Ramos (cell line): ENCODE measurements at regions not wholly inside any gene's neighbourhood (a gene's known extent, or its start where the extent isn't known, plus 50 kb on each side); places are given as distances from the start of the nearest gene placed in this dataset.
"Not testable (repeated sequence)": the region's sequence is repeated elsewhere in the genome, so short reads cannot be mapped to it uniquely, and the experiment has no call there.

Experiments
- in situ Hi-C: fragments of 300-500 bp; cut with MboI; formaldehyde crosslinking; loops from one replicate; pipeline ENCODE4 v1.14.3; 2022; ENCODE audit warnings: low sequenced_read_pairs; ENCODE audit not compliant: unreplicated experiment

DNA sequence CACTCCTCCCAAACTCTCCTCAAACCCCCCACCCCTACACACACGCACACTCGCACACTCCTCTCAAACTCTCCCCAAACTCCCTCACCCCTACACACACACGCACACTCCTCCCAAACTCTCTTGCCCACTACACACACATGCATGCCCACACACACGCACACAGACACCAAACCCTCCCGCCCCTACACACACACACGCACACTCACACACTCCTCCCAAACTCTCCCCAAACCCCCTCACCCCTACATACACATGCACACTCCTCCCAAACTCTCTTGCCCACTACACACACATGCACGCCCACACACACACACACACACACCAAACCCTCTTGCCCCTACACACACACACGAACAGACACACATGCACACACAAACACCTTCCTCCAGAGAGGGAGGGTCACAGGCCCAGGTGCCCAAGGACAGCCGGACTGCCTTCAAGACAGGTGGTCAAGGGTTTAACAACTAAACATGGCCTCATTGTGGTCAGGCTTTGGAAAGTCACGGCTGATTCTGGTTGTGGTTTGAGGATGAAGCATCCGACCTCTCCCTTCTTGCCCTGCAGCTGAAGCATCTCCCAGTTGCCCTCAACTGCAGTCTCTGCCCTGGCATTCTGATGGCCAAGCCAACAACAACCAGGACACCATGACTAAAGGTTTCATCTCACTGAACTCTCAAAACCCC, 72.3 kb upstream of the SNTG2 start:
- in situ Hi-C loops = no loop called here

DNA sequence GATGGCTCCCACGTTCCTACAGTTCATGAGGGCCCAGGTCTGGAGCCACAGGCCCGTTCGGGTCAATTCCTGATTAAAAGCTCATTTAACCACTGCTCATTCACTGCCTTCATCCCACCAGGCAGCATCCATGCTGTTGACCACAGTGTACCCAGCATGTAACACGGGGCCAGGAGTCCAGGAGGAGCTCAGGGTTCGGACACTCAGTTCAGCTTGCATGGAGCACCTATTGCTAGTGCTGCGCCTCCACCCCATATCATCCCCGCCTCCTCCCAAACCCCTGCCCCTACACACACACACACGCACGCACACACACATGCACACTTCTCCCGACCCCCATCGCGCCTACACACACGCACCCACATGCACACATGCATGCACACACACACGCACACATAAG, 72.9 kb upstream of the SNTG2 start:
- in situ Hi-C loops = no loop called here

DNA sequence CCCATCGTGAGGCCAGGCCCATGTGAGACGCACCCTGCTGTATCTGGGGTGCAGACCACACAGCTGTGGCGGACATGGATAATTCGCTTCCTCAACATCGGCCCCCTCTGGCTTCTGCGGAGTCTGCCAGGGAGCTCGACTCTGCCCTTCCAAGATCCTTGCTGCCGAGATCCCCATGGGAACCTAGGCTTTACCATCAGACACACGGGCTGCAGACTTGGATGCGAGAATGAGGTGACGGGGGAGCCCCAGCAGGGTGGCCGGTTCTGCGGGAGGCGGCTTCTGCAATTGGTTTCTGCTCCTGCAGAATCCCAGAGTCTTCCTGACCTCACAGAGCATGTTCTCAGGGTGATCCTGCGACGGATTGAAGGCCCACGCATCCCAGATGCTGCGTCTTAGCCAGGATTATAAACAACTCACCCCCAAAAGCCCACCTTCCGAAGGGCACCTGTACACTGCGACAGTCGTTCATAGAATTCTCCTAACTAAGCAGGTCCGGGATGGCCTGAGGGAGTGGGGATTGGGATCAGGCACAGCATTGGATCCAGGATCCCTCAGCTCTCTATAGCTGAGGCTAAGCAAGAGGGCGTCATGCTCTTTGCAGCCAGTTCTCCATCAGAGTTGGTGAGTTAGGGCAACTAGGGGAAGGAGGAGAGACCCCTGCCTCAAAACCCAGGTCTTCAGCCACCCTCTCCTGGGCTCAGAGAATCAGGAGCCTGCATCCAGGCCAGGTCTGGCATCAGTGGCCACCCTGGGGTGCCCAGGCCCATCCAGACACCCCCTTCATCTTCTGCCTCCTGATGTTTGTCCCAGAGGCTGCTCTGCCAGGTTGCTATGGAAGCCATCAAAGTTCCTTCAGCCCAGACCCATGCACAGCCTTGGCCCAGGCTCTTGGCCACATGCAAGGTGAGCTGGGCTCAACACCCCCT, 74.7 kb upstream of the SNTG2 start:
- in situ Hi-C loops = no loop called here

DNA sequence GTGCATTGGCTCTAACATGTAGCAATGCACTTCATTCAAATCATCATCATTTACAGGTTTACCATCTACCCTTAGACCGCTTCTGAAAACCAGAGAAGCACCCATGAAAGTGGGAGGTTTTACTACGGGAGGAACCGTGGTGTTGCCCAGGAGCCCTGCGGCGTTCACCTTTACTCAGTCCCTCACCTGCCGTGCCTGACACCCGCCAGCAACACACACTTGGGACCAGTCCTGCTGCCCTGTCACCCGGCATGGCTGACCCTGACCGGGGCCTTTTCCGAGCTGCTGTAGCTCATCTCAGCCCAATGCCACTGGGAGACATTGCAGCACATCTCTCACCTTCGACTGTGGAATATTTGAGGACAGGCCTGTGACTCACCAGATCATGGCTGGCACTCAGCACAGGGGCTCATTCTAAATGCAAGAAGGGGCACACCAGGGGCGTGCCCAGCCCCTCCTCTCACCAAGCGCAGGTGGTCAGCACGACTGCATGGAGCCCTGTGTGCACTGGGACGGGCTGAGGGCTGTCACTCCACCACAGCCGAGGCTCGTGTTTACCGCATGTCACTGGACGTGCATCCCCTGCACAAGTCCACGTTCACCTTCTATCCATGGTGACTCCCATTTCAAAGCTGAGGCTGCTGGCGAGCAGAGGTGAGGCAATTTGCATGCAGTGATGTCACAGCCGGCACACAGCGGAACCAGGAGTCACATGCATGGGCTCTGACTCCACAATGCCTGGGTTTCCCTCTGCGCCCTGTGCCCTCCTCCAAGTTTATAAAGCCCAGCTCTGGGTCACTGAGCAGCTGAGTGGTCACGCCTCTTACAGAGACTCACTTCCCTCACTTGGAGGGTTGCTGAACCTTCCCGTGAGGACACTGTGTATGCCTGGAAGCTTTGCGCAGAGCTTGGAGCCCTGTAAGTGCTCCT, 76.7 kb upstream of the SNTG2 start:
- in situ Hi-C loops = no loop called here

DNA sequence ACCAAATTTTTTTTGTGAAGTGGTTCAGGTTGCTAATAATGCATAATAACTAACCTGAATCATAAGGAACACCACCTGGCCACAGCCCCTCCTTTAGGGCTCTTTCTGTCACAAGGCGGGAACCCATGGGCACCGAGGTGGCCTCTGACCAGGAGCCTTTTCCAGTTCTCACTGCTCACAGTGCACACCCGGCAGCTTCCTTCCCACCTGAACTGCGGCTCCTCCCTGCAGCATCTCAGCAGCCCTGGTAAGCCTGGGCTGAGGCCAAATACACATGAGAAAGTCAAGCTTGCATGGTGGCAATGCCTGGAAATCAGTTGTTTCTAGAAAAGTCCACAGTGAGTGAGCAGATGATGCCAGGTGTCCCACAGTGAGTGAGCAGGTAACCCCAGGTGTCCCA, 77.6 kb upstream of the SNTG2 start:
- in situ Hi-C loops = no loop called here

DNA sequence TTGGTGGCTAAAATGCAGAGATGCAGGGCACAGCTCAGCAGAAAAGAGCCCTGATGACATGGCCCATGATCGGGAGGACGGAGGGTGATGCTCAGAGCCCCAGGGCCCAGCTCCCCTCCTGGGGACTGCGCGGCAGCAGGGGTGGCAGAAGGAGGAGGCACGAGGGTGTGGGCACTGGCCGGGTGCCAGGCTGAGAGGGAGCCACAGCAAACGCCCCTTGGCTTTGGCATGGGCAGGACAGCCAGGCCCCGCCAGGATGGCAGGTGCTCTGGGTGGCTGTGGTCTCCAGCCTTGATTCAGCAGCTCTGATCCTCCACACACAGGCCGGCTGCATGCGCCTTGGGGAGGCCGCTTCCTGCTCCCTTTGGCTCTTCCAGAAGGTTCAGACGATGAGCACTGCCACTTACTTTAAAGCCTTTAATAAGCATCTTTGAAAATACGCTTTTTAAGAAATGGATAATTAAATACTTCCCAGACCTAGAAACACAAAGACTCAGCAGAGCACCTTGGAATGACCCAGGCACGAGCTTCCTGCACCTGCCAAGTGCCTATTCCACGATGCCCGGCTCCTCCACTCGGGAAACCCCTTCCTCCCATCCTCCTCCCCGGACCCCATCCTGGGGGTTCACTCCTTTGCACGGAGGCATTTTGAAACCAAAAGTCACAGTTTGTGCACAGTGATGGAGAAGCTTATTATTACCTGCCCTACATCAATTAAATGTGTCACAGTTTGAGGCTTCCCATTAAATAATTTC, 78.5 kb upstream of the SNTG2 start:
- in situ Hi-C loops = no loop called here

DNA sequence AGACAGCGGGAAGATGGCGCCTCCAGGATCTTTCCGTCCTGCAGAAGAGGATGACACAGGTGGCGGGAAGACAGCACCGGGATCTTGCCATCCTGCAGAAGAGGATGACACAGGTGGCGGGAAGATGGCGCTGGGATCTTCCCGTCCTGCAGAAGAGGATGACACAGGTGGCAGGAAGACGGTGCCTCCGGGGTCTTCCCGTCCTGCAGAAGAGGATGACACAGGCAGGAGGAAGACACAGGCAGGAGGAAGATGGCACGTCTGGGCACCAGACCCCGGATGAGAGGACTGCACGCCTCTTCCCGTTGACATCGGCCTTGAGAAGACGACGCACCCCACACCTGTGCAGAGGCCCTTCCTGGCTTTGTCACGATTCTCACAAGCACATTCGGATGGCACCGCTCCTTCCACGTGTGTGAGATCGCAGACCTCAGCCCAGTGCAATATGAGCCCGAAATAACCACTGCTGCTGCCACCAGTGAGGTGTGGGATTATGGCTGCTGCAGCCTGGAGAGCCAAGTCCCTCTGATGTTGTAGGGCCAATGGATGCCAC, 79.4 kb upstream of the SNTG2 start:
- in situ Hi-C loops = no loop called here

DNA sequence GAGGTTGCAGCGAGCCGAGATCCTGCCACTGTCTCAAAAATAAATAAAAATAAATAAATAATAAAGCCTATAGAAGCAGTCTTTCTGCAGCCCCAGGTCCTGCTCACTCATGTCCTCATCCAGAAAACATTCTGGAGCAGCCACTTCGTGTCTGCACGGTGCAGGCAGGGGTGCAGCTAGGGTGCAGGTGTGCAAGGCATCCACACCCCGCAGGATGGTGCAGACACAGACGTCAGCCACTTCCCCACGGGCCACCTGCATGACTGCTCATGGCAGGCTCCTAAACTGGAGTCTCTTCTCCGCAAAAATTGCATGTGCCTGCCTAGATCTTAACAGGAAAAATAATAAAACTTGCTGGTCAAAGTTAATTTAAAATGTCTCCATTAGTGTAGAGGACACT, 80.2 kb upstream of the SNTG2 start:
- in situ Hi-C loops = no loop called here

DNA sequence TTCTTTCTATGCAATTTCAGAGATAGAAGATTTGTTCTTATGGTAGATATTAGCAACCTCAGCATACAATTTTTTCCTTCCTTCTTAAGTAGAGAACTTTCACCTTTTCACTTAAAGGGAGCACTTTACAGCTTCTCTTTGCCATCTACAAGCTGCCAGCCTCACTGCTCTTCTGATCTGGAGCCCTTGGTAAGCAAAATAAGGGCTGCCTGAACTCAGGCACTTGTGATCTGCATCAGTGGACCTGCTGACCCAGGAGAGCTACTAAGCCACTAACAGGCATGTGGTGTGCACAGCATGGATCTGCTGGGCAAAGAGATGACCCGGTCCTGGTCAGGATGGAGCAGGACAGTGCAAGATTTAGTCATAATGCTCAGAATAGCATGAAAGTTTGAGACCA, 80.8 kb upstream of the SNTG2 start:
- in situ Hi-C loops = no loop called here

DNA sequence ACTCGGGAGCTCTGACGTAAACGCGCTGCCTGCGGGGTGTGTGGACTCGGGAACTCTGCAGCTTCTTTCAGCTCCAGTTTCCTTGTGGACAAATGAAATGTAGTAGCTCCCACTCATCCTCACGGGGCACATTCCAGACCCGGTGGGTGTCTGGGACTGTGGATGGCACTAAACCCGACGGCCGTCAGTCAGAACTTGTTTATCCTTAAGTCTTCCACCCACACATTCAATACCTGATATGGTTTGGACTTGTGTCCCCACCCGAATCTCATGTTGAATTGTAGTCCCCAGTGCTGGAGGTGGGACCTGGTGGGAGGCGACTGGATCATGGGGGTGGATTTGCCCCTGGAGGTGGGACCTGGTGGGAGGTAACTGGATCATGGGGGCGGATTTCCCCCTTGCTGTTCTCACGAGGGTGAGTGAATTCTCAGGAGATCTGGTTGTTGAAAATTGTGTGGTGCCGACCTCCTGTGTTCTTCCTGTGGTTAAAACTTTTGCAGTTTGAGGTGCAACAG, 81.2 kb upstream of the SNTG2 start:
- in situ Hi-C loops = no loop called here

DNA sequence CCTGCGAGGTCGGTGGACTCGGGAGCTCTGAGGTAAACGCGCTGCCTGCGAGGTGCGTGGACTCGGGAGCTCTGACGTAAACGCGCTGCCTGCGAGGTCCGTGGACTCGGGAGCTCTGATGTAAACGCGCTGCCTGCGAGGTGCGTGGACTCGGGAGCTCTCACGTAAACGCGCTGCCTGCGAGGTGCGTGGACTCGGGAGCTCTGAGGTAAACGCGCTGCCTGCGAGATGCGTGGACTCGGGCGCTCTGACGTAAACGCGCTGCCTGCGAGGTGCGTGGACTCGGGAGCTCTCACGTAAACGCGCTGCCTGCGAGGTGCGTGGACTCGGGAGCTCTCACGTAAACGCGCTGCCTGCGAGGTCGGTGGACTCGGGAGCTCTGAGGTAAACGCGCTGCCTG, 81.8 kb upstream of the SNTG2 start:
- in situ Hi-C loops = not testable (repeated sequence)

DNA sequence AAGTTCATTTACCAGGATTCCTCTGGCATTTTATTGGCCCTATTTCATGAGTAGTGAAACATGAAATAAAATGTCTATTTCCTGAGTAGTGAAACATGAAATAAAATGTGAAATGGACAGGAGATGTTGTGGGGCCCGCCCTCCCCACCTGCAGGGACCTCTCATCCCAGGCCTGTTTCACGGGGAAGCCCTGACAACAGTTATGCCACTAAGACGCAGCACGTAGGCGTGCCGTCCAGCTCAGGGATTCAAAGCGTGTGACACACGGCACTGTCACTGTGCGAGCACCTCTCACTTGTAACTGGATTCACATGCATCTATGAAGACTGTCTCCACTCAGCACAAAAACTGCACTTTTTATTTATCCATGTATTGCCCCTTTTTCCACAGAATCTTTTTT, 83.4 kb upstream of the SNTG2 start:
- in situ Hi-C loops = no loop called here

DNA sequence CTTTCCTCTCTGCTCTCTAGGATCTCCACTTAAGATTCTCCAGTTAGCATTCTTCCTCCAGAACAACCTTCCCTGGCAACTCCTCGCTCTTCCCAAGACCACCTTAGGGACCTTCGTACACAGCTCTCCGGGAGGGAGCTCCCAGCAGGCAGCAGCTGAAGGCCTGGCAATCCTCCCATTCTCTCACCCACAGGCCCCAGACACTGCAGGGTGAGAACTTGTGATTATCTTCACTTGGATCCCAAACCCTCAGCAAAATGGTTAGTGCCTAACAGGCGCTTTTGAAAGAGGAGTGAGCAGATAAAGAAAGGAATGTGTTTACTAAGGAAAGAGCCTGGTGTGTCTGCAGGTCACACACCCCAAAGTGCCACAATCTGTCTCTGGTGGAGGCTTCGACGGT, 83.8 kb upstream of the SNTG2 start:
- in situ Hi-C loops = no loop called here

DNA sequence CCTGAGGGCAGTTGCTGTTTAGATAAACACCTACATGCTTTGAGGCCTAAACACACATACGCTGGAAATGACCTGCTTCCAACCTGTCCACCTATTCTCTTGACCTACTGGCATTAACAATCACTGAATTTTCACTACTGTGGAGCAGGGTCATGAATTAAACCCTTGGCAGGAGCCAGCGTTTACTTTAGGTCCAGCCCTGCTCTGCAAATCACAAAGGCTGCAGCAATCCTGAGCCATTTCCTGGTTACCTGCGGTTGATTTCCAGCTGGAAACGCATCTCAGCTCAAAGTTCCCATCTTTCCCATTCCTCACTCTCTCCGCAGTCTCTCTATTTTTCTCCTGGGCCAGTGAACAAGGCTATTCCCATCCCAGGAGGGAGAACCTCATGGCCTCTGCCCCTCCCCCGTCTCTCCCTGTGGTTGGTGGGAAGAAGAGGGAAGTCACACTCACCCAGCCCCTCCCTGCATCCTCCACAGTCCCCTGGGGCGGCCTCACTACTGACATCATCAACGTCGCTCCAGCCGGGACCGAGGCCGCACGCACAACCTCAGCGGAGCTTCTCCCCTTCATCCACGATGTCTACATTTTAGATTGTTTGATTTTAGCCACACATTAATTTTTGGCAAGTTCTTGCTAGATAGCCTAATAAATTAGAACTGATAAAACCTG, 84.5 kb upstream of the SNTG2 start:
- in situ Hi-C loops = no loop called here

DNA sequence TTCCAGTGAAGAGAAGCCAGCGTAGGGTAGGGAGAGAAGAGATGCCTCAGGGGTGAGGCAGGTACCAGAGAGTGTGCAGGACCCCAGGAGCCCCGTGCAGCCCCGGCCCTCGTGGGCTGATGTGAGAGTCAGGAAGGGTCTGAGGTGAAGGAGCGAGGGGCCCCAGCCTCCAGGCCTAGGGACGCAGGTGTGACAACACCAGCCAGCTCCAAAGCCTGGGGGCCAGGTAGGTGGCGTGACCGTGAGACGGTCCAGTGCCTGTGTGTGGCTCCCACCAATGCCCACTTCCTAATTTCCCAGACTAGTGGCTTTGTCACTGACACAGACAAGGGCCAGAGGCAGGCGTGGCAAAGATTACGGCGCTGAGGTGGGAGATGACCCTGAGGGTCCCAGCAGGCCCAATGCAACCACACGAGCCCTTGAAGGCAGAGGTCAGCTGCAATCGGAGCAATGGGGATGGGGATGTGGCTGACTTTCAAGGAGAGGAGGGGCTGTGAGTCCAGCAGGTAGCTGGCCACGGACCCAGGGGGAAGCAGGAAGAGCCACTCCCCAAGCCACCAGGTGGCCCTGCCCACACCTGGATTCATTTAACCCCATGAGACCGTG, 86.0 kb upstream of the SNTG2 start:
- in situ Hi-C loops = no loop called here

DNA sequence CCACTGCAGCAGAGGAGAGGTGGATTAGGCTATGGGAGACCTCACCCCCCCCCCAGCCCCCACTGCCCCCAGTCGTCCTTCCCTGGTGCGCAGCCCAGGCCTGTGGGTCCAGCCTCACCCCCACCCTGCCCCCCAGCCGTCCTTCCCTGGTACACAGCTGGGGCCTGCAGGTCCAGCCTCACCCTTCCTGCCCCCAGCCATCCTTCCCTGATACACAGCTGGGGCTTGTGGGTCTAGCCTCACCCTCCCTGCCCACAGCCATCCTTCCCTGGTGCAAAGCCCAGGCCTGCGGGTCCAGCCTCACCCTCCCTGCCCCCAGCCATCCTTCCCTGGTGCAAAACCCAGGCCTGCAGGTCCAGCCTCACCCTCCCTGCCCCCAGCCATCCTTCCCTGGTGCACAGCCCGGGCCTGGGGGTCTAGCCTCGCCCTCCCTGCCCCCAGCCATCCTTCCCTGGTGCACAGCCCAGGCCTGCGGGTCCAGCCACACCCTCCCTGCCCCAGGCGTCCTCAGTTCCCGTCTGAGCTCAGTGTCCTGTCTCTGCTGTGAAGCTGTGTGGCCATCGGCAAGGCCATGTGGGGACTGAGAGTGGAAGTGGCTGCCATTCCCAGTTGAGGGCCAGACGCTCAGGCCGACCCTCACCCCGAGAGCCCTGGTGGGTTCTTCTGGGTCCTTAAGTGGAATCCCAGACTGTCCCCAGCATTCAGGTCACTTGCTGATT, 86.8 kb upstream of the SNTG2 start:
- in situ Hi-C loops = no loop called here

DNA sequence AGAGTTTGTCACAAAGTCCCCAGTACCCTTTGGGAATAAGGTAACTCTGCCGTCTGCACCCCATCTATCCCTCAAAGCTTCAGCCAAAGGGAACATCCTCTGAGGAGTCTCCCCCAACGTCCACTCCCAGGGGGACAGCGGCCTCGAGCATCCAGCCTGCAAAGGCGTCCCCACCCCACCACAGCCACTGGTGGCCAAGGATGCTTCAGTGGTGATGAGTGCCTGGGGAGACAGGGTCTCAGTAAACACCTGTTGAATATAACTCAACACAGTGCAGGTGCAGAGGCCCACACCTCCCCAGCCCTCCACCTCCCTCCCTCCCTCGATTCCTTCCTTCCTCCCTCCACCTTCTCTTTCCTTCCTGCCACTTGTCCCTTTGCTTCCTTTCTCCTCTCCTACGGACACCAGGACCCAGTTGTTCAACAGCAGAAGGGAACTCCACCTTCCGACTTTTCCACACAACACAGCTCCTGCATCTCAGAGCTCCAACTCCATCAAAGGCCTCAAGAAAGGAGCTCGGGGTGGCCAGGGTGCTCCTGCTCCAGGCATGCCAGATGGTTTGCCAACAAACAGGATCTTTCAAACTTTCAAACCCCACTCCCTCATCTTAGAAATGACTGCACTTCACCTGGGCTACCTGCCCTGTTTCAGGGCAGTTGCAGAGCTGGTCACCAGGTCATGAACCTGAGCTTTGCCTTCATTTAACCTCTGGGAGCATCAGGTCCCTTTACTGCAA, 87.8 kb upstream of the SNTG2 start:
- in situ Hi-C loops = no loop called here
